ENCODE measurements at regions not wholly inside any gene's neighbourhood (a gene's known extent, or its start where the extent isn't known, plus 50 kb on each side); places are given as distances from the start of the nearest gene placed in this dataset.
"Not testable (repeated sequence)": the region's sequence is repeated elsewhere in the genome, so short reads cannot be mapped to it uniquely, and the experiment has no call there.

GRCh38 chr13:21917086-21918015 is 246.5 kb downstream of the FGF9 start:
- no peak for DNase-seq

- not testable (repeated sequence) for DNase-seq
These were observed 249.9 kb downstream of the FGF9 start for GRCh38 chr13:21920802-21921201.

GRCh38 chr13:21924958-21925357 is 254.1 kb downstream of the FGF9 start:
- DNase-seq = no peak

GRCh38 chr13:21925720-21926119 is 254.8 kb downstream of the FGF9 start:
- DNase-seq = no peak

GRCh38 chr13:21929400-21929799 is 258.5 kb downstream of the FGF9 start:
- no peak for DNase-seq

GRCh38 chr13:21930536-21930935 is 259.7 kb downstream of the FGF9 start:
- no peak for DNase-seq

- DNase-seq = no peak
These were observed 261.7 kb downstream of the FGF9 start for GRCh38 chr13:21932578-21932977.

GRCh38 chr13:21932996-21933395 is 262.1 kb downstream of the FGF9 start:
- no peak for DNase-seq

GRCh38 chr13:21934284-21934683 is 263.4 kb downstream of the FGF9 start:
- no peak for DNase-seq

- DNase-seq = no peak
These were observed 265.8 kb downstream of the FGF9 start for GRCh38 chr13:21936674-21937073.

- DNase-seq = no peak
These were observed 267.3 kb downstream of the FGF9 start for GRCh38 chr13:21938168-21938567.

- no peak for DNase-seq
These were observed 267.8 kb downstream of the FGF9 start for GRCh38 chr13:21938636-21939035.

- no peak for DNase-seq
These were observed 271.2 kb downstream of the FGF9 start for GRCh38 chr13:21942061-21942460.

- no peak for DNase-seq
These were observed 273.7 kb downstream of the FGF9 start for GRCh38 chr13:21944610-21945009.

GRCh38 chr13:21945195-21945594 is 274.3 kb downstream of the FGF9 start:
- no peak for DNase-seq

- DNase-seq = no peak
These were observed 276.1 kb downstream of the FGF9 start for GRCh38 chr13:21946964-21947363.

GRCh38 chr13:21948769-21949474 is 278.0 kb downstream of the FGF9 start:
- no peak for DNase-seq

- DNase-seq = no peak
These were observed 279.1 kb downstream of the FGF9 start for GRCh38 chr13:21949818-21950429.

GRCh38 chr13:21956666-21957065 is 285.8 kb downstream of the FGF9 start:
- DNase-seq = no peak

- DNase-seq = no peak
These were observed 287.0 kb downstream of the FGF9 start for GRCh38 chr13:21957833-21958232.

- no peak for DNase-seq
These were observed 289.2 kb downstream of the FGF9 start for GRCh38 chr13:21960108-21960507.

- no peak for DNase-seq
These were observed 293.8 kb downstream of the FGF9 start for GRCh38 chr13:21964686-21965085.

- DNase-seq = no peak
These were observed 294.2 kb downstream of the FGF9 start for GRCh38 chr13:21965095-21965494.

GRCh38 chr13:21966014-21966413 is 295.1 kb downstream of the FGF9 start:
- no peak for DNase-seq

Measured in CD4-positive, alpha-beta T cell treated with Interleukin-1 beta for 1 hour (primary cell).